Testis (tissue), 2 donors: ENCODE measurements at regions not wholly inside any gene's neighbourhood (a gene's known extent, or its start where the extent isn't known, plus 50 kb on each side); places are given as distances from the start of the nearest gene placed in this dataset.

Source experiments
- POLR2A ChIP-seq: fragments of 450-650 bp; IDR thresholded peaks from one replicate; pipeline ENCODE4 v1.6.1; 2017; ENCODE audit warnings: antibody characterized with exemption, mild to moderate bottlenecking, moderate library complexity
- TF ChIP-seq, protein P1 (sequence below), 3 experiments: fragments of 450-650 bp in 2 of 3; fragments of 200-600 bp in 1 of 3; sonication (generic) in 1 of 3; IDR thresholded peaks; one replicate each; pipeline ENCODE4 v1.5.1; 2016 to 2019; ENCODE audit warnings: antibody characterized with exemption in 3 of 3, mild to moderate bottlenecking in 2 of 3, moderate library complexity in 1 of 3

DNA sequence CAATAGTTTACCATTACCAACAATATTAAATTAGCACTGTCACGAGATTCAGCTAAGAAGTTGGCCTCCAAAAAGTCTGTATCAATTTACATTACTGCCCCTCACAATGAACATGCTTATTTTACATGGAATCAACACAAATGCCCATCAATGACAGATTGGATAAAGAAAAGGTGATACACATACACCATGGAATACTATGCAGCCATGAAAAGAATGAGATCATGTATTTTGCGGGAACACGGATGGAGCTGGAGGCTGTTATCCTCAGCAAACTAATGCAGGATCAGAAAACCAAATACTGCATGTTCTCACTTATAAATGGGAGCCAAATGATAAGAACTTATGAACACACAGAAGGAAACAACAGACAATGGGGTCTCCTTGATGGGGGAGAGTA is 211.8 kb upstream of the RREB1 start:
- no peak for TF ChIP-seq POLR2A
- TF ChIP-seq, protein P1, sequence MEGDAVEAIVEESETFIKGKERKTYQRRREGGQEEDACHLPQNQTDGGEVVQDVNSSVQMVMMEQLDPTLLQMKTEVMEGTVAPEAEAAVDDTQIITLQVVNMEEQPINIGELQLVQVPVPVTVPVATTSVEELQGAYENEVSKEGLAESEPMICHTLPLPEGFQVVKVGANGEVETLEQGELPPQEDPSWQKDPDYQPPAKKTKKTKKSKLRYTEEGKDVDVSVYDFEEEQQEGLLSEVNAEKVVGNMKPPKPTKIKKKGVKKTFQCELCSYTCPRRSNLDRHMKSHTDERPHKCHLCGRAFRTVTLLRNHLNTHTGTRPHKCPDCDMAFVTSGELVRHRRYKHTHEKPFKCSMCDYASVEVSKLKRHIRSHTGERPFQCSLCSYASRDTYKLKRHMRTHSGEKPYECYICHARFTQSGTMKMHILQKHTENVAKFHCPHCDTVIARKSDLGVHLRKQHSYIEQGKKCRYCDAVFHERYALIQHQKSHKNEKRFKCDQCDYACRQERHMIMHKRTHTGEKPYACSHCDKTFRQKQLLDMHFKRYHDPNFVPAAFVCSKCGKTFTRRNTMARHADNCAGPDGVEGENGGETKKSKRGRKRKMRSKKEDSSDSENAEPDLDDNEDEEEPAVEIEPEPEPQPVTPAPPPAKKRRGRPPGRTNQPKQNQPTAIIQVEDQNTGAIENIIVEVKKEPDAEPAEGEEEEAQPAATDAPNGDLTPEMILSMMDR (IDR thresholded peaks at IDR 0.05) = no peak
